GM10248 (cell line): ENCODE measurements at regions not wholly inside any gene's neighbourhood (a gene's known extent, or its start where the extent isn't known, plus 50 kb on each side); places are given as distances from the start of the nearest gene placed in this dataset.

Source experiments
- CTCF ChIA-PET: fragments of 300-600 bp; sonication (Branson Sonifier 250); formaldehyde crosslinking; extraction: SDS; loops from one replicate; lab custom pipeline; 2021; ENCODE audit warnings: antibody characterized with exemption; lab: Yijun Ruan, JAX
- POLR2A ChIA-PET: fragments of 350-650 bp; sonication (Branson Sonifier 250); formaldehyde crosslinking; extraction: SDS; loops from one replicate; lab custom pipeline; 2020; ENCODE audit warnings: antibody characterized with exemption; lab: Yijun Ruan, JAX
- DNase-seq: peaks from one replicate; pipeline ENCODE4 v3.0.0; 2012; ENCODE audit errors: extremely low spot score
- TF ChIP-seq, protein P1 (sequence below): IDR thresholded peaks from 2 replicates; pipeline ENCODE4 v1.5.1; 2012; ENCODE audit warnings: mild to moderate bottlenecking, low read depth; ENCODE audit errors: extremely low read depth, missing control alignments, control extremely low read depth

- ChIA-PET CTCF (no interaction called here), POLR2A (no interaction called here)
- TF ChIP-seq, protein P1, sequence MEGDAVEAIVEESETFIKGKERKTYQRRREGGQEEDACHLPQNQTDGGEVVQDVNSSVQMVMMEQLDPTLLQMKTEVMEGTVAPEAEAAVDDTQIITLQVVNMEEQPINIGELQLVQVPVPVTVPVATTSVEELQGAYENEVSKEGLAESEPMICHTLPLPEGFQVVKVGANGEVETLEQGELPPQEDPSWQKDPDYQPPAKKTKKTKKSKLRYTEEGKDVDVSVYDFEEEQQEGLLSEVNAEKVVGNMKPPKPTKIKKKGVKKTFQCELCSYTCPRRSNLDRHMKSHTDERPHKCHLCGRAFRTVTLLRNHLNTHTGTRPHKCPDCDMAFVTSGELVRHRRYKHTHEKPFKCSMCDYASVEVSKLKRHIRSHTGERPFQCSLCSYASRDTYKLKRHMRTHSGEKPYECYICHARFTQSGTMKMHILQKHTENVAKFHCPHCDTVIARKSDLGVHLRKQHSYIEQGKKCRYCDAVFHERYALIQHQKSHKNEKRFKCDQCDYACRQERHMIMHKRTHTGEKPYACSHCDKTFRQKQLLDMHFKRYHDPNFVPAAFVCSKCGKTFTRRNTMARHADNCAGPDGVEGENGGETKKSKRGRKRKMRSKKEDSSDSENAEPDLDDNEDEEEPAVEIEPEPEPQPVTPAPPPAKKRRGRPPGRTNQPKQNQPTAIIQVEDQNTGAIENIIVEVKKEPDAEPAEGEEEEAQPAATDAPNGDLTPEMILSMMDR = no peak
- DNase-seq = no peak
Observed at GRCh38 chr1:82221721-82222120, 421.0 kb downstream of the ADGRL2 start.

DNA sequence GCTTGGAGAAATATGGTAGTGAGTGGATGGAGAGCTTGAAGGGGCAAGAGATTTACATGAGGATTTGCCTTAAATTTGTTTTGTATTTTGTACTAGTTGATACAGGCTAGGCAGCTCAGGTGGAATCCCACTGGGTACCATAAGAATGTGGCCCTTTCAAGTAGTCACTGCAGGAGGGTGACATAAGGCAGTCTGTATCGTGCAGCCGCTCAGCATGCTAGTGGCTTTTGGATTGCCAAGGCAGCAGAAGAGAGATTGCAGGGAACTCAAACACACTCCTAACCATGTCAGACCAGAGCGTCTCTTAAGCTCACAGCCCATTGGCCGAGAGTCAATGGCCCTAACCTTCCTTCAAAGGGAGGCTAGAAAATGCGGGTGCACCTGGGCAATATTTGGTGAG is 420.0 kb downstream of the ADGRL2 start:
- CTCF ChIA-PET = no interaction called here
- no peak for DNase-seq
- POLR2A ChIA-PET = no interaction called here
- TF ChIP-seq, protein P1 = no peak

GRCh38 chr1:82219841-82220240 is 419.1 kb downstream of the ADGRL2 start:
- TF ChIP-seq, protein P1 = no peak
- POLR2A ChIA-PET = no interaction called here
- DNase-seq = no peak
- CTCF ChIA-PET = no interaction called here

DNA sequence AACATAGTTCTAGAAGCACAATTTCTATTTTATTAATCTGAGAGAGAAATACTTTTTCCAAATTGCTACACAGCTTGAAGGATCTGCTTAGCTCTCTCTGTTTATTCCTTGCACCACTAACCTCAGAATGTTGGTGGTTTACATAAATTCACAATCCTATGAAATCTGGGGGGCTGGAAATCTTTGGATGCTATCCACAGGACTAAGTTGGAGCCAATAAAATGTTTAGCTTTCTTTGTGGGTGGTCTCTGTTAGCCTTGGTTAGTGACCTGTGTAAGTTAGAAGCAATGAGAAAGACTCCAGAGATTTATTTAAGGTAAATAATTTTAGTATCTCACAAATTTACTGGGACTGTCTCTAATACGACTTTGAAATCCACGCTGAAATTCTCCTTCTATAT is 418.1 kb downstream of the ADGRL2 start:
- TF ChIP-seq, protein P1 = no peak
- DNase-seq = no peak
- ChIA-PET CTCF (no interaction called here), POLR2A (no interaction called here)

- DNase-seq = no peak
- POLR2A ChIA-PET = no interaction called here
- CTCF ChIA-PET = no interaction called here
- TF ChIP-seq, protein P1 = no peak
Observed at GRCh38 chr1:82215853-82216175, 415.1 kb downstream of the ADGRL2 start.

- DNase-seq = no peak
- ChIA-PET CTCF (no interaction called here), POLR2A (no interaction called here)
- TF ChIP-seq, protein P1 = no peak
Observed at GRCh38 chr1:82215056-82215852, 414.5 kb downstream of the ADGRL2 start.

DNA sequence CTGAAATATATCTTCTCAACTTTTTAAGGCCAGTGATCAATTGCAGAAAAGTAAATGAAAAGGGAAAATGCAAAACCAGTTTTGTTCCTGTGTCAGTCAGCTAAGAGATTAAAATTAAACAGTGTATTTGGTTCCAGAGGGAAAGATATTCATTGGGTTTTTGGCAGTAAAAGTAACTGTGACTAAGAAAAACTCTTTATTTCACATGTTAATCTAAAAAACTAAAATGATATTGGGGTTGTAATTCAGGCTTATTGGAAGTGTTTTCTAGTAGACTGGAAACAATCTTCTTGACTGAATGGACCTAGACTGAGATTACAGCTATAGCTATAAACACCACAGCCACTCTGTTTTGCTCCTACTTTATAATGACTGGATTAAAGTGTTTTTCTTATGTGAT is 413.9 kb downstream of the ADGRL2 start:
- TF ChIP-seq, protein P1 = no peak
- DNase-seq = no peak
- POLR2A ChIA-PET = no interaction called here
- CTCF ChIA-PET = no interaction called here
